Activated effector memory CD4-positive, alpha-beta T cell treated with anti-CD3 and anti-CD28 coated beads, Interleukin-2, amount 50 U/mL, for 16 hours (primary cell): ENCODE measurements at regions not wholly inside any gene's neighbourhood (a gene's known extent, or its start where the extent isn't known, plus 50 kb on each side); places are given as distances from the start of the nearest gene placed in this dataset.

Source experiments
- DNase-seq: peaks from one replicate; pipeline ENCODE4 v3.0.0-alpha.2; 2020

DNA sequence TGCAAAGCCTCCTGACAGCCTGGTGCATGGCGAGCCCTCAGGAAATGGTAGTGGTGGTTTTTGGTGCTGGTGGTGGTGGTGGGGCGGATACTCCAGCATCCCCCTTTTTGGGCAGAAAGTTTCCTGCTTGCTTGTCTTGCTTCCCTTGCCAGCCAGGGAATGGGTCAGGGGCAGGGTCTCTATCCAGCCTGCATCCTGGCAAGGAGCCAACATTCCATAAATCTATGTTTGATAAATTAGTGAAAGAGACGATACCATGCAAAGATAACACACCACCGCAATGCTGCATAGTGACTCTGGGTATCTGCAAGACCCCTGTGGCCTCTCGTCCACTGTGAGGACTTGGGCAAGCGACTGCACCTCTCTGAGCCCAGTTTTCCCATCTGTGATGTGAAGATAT, 246.2 kb downstream of the LRFN2 start:
- no peak for DNase-seq

GRCh38 chr6:40340196-40340595, 247.0 kb downstream of the LRFN2 start:
- DNase-seq: no peak

DNA sequence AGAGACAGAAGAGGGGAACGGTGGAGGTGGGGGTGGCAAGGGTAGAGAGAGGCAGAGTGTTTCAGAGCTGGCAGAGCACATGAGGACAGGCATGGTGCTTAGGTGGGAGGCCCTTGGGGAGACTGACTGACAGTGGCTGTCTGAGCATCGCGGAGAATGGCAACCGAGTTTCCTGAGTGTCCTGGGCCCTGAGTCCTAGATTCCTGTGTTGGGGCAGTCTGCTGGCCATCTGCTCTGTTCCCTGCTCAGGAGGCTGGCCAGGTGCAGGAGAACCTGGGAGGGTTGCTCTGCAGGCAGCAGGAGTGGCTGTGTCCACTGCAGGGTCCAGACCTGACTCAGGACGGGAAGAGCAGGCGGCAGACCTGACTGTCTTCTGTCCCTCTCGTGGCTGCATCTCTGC, 248.9 kb downstream of the LRFN2 start:
- DNase-seq: no peak

GRCh38 chr6:40336940-40337760, 250.0 kb downstream of the LRFN2 start:
- no peak for DNase-seq

GRCh38 chr6:40336296-40336695, 250.9 kb downstream of the LRFN2 start:
- DNase-seq: no peak

DNA sequence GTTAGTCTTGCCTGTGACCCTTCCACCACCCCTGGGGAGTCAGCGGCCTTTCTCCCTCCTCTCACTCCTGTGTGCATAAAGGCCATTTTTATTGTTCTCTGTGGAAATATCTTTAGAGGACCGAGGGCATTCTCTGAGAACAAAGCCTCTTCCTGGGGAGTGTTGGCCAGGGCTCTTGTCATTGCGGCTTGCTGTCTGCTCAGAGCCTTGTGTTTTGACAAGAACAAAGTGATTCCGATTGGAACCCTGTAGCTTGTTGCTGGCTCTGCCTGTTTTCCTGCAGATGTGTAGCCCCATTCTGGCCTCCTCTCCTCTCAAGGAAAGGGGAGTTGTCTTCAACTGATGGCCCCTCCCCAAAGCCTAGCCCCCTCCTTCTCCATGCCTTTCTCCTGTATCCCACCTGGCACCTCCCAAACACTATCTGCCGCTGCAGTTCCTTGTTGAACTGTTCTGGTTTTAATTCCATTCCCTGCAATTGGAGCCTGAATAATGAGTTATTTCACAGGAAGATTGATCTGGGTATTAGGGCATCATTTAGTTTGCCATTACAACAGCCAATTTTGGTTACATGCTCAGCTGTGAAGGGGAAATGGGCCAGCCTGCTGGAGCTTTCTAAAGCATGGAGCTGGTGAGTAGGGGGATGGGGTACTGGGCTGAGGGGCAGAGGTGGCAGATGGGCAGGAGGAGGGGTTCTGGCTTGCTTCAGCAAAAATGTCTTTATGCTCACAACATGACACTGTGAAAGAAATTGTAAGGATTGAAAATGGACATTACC, 252.5 kb downstream of the LRFN2 start:
- DNase-seq: no peak

DNA sequence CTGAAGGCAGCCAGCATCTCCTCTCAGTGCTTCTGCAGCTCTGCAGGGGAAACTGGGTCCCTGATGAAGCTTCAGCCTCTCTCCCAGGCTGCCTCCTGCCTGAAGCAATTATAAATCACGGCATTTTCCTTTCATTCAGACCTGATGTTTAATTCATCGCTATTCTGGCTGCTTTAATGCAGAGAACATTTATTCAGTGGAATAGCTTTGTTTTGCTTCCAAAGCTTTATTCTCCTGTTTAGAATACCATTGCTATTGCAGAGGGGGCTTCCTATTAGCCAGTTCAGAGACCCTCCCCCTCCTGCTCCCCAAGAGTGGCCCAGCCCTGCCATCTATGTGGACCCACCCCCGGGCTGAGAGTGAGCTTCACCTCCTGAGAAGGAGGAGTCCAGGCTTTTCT, 255.6 kb downstream of the LRFN2 start:
- DNase-seq: no peak

GRCh38 chr6:40330301-40330721, 256.9 kb downstream of the LRFN2 start:
- DNase-seq: no peak

DNA sequence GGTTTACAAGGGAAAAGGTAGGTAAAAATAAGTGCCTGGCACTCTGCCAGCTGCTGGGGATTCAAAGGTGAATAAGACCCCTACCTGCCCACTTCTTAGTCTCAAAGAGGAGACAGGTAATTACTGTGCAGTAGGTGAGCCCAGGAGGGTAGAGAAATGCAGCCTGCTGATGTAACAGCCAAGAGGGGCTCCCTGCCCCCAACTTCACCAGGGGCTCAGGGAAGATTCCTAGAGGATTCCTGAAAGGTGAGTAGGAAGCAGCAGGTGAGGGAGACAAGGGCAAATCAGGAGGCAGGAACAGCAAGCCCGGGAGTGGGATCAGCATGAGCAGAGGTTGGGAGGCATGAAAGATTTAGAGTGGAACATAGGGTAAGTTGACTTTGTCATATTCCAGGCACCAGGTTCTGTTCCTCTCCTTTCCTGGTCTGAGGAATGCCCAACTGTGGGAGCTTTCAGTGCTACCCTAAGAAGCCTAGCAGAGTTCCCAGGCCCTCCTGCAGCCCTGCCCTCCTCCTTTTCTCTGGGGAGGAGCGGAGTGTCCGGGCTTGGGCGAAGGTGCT, 258.1 kb downstream of the LRFN2 start:
- no peak for DNase-seq

GRCh38 chr6:40328386-40328985, 258.7 kb downstream of the LRFN2 start:
- DNase-seq: no peak

DNA sequence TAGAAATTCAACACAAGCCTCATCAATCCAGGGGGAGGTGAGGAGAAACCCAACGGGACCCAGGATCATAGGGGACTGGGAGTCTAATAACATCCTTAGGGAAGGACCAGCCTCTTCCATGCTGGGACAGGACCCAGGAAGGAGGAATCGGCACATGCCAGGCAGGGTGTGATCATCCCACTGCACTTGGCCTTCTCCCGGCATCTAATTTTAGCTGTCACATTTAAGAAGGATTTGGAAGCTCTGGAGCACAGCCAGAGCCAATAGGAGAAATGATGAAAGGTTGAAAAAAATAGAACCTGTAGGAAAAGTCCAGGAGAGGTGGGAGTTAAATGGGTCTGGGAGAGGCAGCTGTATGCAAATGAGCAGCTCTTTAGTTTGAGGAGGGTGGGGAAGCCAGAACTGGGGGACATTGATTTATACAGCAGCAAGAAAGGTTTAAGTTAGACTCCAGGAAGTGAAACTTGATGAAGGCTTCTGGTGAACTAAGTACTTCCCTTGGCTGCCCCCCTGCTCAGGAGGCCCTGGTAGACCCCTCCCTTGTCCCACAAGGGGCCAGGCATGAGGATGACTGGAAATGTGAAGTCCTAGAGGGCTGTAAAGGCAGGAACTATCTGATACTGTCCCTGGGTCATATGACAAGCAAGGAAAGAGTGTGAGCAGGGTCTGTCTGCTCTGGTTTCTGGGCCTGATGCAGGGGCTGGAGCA, 260.3 kb downstream of the LRFN2 start:
- no peak for DNase-seq

- DNase-seq: no peak
These were observed 261.4 kb downstream of the LRFN2 start for GRCh38 chr6:40325791-40326190.

DNA sequence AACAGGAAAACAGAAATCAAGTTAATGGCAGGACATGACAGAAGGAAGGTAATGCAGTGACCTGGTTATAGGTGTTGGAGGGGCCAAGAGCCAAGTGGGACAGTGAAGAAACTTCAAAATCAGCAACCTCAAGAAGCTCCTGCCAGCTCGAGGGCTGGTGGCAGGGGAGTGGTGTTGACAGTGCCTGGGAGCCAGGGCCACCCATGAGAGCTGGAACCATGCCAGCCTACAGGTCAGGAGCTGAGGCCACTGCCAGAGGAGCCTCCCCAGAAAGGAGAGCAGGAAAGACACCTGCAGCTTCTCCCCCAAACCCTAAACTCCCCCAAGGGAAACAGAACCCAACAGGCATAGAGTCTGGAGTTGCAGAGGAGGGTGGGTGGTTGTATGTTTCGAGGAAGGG, 262.1 kb downstream of the LRFN2 start:
- no peak for DNase-seq

DNA sequence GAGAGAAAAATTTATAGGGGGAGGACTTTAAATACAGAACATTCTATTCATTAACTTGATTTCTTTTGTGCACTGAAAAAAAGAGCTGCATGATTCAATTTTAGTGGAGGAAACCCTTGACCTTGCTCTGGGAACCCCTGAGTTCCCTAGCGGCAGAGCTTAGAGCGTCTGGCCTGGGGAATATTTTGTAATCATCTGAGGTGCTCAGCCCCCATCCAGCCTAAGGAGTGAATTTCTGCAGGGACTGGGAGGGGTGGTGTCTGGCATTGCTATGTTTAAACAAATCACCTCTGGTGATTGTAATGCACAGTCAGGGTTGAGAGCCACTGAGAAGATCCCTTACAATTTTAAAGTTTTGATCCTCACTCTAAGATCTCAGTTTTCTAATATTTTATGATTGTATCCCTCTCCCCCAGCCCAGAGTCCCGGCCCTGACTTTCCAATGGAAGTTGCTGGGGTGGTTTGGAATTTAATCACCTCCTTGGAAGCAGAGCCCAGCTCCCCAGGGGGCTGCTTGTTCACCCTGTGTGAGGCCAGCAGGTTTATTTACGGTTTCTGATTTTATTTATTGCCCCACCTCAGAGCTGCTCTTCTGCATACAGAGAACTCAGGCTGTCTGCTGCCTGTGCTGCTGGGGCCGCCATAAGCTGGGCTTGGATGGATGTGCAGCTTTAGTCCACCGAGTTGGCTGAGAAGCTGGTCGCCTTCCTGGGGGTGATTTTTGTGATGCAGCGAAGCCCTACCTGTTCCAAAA, 263.1 kb downstream of the LRFN2 start:
- no peak for DNase-seq

DNA sequence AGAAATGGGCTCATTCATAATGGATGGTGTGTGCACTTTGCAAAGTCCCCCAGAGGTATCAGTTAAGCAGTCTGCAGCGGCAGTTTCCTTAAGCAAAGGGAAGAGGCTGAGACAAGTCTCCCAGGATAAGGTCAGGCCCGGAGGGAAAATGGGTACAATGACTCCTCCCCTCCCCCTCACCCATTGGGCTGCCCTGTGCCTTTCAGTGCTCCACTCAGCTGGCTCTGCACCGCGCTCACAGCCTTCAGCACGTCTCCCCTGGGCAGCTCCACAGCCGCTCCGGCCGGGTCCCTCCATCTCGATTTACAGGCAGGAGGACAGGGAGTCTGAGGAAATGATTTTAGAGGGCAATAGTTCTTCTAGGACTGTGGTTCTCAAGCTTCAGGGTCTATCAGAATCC, 264.8 kb downstream of the LRFN2 start:
- no peak for DNase-seq

GRCh38 chr6:40321616-40322015, 265.5 kb downstream of the LRFN2 start:
- no peak for DNase-seq

DNA sequence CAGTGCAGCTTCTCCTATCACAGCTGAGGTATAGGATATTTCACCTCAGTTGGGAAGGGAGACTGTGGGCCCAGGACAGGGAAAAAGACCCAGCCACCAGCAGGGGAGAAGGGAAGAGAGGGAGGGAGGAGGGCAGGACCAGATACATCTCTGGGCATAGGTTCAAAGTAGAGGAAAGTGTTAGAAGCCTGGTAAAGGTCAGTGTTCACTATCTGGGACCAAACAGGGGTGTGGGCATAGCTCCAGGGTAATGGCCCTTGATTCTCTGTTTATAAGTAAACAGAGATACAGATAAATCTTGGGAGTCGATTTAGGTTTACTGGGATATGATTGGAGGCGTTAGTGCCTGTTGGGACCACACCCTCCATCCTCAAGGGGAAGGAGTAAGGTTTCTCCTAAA, 266.2 kb downstream of the LRFN2 start:
- DNase-seq: no peak

DNA sequence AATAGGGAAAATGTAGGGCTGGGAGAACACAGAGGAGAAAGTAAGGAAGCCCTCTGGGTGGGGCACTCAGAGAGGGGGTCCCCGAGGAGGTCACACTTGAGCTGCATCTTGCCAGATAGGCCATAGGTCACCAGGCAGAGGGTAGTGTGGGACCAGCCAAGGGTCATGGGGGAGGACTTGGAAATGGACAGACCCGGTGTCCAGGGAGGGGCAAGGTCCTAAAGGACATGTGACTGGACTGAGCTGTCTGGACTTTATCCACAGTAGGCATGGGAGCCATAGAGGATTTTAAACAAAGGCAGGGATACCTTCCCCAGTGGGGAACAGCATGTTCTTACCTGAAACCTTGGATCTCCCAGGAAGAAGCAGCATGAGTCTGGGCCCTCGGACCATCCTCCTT, 266.7 kb downstream of the LRFN2 start:
- DNase-seq: no peak

DNA sequence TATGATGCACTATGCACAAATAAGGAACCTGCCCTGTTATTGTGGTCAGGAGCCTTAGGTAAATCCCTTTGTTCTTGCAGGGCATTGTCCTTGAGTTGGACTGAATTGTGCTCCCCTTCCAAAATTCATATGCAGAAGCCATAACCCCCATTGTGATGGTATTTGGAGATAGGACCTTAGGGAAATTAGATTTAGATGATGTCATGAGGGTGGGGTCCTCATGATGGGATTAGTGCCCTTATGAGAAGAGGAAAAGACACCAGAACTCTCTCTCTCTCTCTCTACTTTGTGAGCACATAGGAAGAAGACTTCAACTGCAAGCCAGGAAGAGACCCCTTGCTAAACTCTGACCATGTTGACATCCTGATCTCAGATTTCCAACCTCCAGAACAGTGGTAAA, 268.0 kb downstream of the LRFN2 start:
- no peak for DNase-seq

GRCh38 chr6:40315060-40315459, 272.1 kb downstream of the LRFN2 start:
- DNase-seq: no peak

DNA sequence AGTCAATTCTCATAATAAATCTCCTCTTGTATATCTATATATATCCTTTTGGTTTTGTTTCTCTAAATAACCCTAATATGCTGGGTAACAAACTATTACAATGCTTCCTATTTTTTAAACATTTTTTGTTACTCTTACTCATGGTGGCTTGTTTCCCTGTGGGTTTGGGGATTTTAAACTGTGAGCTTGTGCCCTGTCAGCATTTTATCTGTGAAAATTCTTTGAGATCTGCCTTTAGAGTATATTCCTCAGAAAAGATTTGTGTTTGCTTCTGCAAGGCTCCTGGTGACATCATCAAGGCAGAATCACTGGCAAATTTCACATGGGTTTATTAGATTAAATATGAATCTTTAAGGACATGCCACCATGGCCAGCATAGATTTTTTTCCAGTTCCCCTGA, 273.6 kb downstream of the LRFN2 start:
- DNase-seq: no peak
